OCI-LY3 (cell line): ENCODE measurements at regions not wholly inside any gene's neighbourhood (a gene's known extent, or its start where the extent isn't known, plus 50 kb on each side); places are given as distances from the start of the nearest gene placed in this dataset.

Source experiments
- EZH2phosphoT487 ChIP-seq: fragments of 200-600 bp; shearing (Covaris generic); IDR thresholded peaks from 2 replicates; pipeline ENCODE4 v1.6.1; 2018; ENCODE audit warnings: antibody characterized with exemption, mixed run types, low read depth
- TF ChIP-seq, protein P1 (sequence below): fragments of 200-600, 300-600 bp; sonication (generic); IDR thresholded peaks from 2 replicates; pipeline ENCODE4 v1.5.1; 2014; ENCODE audit warnings: antibody characterized with exemption, low read length, low read depth

DNA sequence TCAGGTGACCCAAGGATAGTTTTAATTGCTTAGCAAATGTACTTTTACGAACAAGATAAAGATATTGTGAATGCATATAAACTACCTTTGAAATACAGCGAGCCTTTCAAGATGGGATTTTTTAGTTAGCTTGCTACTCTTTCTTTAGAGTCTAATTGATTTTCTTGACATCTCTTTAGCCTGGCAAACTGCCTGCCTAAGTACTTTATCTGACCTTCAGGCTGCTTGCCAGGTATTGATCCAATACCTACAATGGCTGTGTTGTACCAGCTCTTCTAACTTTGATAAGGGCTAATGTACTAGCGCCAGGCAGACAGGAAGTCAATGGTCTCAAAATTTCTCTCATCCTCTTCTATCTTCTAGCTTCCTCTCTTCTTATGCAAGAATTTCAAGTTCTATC lies 414.4 kb upstream of the ACVR2A start:
- TF ChIP-seq, protein P1, sequence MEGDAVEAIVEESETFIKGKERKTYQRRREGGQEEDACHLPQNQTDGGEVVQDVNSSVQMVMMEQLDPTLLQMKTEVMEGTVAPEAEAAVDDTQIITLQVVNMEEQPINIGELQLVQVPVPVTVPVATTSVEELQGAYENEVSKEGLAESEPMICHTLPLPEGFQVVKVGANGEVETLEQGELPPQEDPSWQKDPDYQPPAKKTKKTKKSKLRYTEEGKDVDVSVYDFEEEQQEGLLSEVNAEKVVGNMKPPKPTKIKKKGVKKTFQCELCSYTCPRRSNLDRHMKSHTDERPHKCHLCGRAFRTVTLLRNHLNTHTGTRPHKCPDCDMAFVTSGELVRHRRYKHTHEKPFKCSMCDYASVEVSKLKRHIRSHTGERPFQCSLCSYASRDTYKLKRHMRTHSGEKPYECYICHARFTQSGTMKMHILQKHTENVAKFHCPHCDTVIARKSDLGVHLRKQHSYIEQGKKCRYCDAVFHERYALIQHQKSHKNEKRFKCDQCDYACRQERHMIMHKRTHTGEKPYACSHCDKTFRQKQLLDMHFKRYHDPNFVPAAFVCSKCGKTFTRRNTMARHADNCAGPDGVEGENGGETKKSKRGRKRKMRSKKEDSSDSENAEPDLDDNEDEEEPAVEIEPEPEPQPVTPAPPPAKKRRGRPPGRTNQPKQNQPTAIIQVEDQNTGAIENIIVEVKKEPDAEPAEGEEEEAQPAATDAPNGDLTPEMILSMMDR = no peak
- no peak for TF ChIP-seq EZH2phosphoT487
